ENCODE measurements at regions not wholly inside any gene's neighbourhood (a gene's known extent, or its start where the extent isn't known, plus 50 kb on each side); places are given as distances from the start of the nearest gene placed in this dataset.

DNA sequence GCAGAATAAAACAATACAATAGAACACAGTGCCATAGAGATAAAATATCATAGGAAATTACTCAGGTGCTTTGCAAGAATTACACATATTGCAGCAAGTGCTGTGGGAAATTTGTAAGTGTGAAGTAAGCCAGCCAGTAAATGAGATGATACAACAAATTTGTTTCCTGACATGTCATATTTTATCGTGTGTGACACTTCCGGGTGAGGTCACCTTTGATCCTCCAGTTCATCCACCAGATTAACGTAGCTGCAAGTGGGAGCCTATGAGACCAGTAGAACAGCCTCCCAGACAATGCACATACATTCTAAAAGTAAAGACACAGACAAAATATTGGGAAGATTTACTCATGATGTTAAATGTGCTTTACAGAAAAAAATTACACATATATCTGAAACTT is 72.2 kb downstream of the PRDM9 start:
- DNase-seq (ENCODE audit: low read depth), result no peak

- no peak for DNase-seq (ENCODE audit: low read depth)
These were observed 75.7 kb downstream of the PRDM9 start for GRCh38 chr5:23583081-23583480.

DNA sequence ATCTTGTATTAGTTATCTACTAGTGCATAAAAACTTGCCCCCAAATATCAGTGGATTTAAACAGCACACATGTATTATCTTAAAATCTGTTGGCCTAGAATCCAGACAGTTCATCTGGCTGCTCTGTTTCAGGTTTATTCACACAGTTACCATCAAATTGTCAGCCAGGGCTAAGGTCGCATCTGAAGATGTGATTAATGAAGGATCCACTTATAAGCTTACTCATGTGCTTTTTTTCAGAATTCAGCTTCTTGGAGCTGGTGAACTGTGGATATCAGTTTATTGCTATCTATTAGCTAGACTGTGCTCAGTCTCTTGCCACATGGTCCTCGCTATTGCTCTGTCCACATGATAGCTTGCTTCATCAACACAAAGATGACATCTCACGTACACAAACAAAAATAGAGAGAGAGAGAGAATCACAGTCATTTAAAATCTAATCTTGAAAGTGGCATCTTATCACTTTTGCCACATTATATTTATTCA is 81.5 kb downstream of the PRDM9 start:
- no peak for DNase-seq (ENCODE audit: low read depth)

GRCh38 chr5:23591250-23591649 is 83.8 kb downstream of the PRDM9 start:
- no peak for DNase-seq (ENCODE audit: low read depth)

DNA sequence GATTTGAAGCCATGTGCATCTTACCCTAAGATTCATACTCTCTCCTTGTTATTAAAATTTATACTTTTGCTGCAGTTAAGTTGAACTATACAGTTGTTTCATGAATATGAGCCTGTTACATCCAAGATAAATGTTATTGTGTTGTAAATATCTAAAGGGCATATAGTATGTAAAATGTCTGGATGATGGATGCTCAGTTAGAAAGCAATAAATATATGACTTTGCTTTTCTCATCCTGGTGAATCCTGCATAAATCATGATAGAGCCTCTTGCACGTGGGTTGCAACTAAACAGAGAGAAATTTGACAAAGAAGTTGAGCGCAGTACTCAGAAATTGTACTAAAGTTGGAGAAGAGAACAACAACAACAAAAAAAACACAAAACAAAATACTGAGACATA is 99.5 kb downstream of the PRDM9 start:
- DNase-seq (ENCODE audit: low read depth), result no peak

GRCh38 chr5:23612701-23613100 is 105.3 kb downstream of the PRDM9 start:
- no peak for DNase-seq (ENCODE audit: low read depth)

GRCh38 chr5:23613566-23613965 is 106.2 kb downstream of the PRDM9 start:
- DNase-seq (ENCODE audit: low read depth), result no peak

GRCh38 chr5:23614422-23614821 is 107.0 kb downstream of the PRDM9 start:
- DNase-seq (ENCODE audit: low read depth), result no peak

DNA sequence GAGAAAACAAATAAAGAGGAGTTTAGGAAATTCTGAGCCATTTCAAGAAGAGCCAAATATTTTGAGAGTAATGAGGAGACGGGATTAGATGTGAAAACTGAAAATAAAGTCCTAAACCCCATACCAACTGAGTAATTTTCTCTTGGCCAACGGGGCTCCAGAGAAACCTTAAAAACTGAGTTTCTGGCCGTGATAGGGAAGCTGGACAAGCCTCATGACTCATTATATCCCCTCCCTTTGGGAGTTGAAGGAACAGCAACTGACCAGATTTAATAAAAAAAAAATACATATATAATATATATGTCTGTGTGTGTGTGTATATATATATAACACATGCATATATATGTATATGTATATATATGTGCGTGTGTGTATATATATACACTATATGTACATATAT is 119.6 kb downstream of the PRDM9 start:
- DNase-seq (ENCODE audit: low read depth), result no peak

DNA sequence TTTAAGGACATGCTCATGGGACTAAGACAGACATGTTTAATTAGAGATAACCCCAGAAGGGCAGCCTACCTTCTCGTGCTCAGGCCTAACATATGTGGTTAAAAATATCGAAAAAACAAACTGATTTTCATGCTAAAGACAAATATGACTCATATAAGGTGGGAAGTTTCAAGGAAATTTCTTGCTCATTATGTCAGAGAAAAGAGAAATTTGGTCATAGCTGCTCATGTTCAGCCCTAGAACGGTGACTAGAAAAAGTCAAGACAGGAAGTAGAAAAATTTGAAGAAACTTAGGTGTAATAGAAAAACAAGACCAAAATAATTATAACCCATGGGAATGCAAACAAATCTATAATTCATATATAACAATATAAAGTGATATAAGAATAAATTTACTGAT is 120.6 kb downstream of the PRDM9 start:
- DNase-seq (ENCODE audit: low read depth), result no peak

- no peak for DNase-seq (ENCODE audit: low read depth)
These were observed 122.0 kb downstream of the PRDM9 start for GRCh38 chr5:23629396-23629795.

- no peak for DNase-seq (ENCODE audit: low read depth)
These were observed 124.1 kb downstream of the PRDM9 start for GRCh38 chr5:23631302-23632045.

GRCh38 chr5:23635938-23636337 is 128.5 kb downstream of the PRDM9 start:
- DNase-seq (ENCODE audit: low read depth), result no peak

- DNase-seq (ENCODE audit: low read depth), result no peak
These were observed 131.9 kb downstream of the PRDM9 start for GRCh38 chr5:23639326-23639725.

GRCh38 chr5:23648656-23649055 is 141.2 kb downstream of the PRDM9 start:
- no peak for DNase-seq (ENCODE audit: low read depth)

DNA sequence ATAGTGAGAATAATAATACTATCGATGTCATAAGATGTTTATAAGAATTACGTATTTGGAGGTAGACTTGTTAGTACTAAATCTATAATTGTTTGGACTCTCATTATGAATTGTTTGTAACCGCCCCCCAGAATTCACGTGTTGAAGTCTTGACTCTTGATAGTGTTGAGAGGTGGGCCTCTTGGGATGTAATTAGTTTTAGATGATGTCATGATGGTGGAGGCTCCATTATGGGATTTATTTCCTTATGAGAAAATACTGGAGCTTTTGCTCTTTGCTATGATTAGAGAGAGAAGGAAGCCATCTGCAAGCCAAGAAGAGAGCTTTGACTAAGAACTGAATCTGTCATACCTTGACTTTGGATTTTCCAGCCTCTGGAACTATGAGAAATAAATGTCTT is 142.2 kb downstream of the PRDM9 start:
- DNase-seq (ENCODE audit: low read depth), result no peak

- DNase-seq (ENCODE audit: low read depth), result no peak
These were observed 148.3 kb downstream of the PRDM9 start for GRCh38 chr5:23655674-23656073.

DNA sequence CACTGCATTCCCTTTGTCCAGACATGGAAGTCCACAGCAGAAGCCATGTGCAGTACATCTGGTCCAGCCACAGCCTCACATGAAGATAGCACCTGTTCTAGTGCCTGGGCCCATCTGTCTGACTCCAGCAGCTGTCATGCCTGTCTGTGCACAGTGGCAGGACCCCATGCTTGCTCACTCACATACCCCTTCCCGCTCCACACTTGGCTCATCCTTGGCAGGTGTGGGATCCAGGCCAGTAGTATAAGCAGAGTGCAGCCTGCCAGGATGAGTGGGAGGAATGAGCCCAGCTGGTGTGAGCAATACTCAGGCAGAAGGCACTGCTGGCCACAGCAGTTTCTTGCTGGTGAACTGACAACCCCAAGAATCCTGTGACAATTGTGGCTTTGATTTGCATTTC is 168.0 kb downstream of the PRDM9 start:
- DNase-seq (ENCODE audit: low read depth), result no peak

DNA sequence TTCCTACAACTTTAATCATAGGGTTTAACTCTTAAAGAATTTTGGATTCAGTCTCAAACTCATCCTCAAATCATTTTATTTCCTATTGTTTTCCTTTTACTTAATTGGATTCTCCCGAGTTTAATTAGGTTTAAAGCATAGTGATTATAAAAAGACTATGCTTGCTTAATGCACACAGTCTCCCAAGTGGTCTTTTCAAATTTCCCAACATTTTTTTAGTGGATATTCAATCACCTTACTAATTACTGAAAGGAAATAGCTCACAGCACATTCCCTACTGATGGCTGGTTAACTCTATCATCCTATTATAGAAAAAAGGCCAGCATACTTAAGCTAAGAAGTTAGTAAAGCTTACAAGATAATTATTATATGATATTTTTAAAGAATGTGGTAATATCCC is 170.6 kb downstream of the PRDM9 start:
- no peak for DNase-seq (ENCODE audit: low read depth)

DNA sequence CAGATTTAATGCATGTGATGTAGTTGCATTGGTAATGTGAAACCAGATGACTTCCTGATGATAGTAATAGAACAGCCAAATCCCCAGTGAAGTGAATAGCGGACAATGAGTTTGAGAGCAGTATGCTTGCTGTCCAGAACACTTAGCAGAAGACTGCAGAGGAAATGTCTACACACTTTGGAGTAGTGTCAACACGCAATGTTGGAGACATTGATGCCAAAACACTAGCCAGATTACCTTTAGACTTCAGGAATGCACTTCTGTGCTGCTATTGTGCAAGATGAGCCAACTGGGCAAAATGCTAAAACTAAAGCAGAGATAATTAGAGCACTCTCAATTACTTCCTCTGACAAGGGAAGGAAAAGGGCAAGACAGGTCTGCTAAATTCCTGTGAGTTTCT is 176.7 kb downstream of the PRDM9 start:
- DNase-seq (ENCODE audit: low read depth), result no peak

DNA sequence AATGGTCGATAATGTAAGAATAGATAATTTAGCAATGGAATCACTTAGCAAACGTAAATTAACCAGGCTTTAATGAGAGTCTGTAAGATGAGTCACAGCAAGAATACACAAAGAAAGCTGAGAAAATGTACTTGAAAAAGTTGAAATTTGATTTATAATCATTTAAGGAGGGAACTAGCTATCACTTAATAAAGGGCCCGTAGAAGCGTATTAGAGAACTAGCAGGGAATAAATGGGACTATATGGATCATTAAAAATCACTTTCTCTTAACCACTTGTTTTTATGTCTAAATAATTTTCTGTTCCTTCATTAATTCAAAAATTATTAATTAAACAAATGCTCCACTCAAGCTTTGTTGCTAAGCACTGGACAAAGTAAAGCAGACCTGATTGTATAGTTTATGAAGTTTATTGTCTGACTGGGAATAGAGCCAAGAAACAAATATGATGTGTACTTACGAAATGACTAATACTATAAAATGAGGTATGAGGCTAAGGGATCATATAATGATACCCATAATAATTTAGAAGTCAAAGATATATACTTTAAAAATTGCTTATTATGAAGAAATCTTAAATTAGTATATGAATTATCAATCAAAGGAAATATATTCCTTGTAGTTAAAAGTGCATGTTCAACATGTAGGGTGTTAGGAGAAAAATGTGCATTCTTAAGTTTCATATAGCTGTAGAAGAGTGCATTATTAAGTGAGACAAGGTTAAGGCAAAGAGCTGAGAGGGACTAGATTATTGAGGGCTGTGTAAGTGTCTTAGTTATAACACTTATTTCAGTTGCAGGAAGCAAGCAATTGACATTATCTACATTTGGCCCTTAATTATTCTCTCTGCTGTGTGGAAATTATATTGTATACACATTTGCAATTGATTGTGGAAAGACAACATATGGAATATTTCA is 196.8 kb downstream of the PRDM9 start:
- DNase-seq (ENCODE audit: low read depth), result no peak

GRCh38 chr5:23717486-23717885 is 210.1 kb downstream of the PRDM9 start:
- no peak for DNase-seq (ENCODE audit: low read depth)

DNA sequence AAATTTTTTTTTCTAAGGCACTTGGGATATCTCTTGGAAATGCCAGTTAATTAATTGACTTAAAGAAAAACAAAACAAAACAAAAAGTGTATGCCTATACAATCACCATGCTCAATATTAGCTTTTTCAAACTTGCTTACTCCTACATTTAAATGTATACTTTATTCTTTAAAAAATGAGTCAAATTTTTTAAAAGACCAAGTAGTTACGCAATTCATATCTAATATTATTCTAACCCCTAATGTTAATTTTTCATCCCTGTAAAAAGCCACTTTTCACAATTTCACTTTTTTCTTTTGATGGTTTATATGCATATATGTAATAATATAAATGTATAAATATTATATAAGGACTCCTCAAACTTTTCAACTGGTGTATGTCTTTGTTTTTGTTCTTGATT is 211.2 kb downstream of the PRDM9 start:
- DNase-seq (ENCODE audit: low read depth), result no peak
